Left renal pelvis (tissue), 4 donors: ENCODE measurements at regions not wholly inside any gene's neighbourhood (a gene's known extent, or its start where the extent isn't known, plus 50 kb on each side); places are given as distances from the start of the nearest gene placed in this dataset.
"Not testable (repeated sequence)": the region's sequence is repeated elsewhere in the genome, so short reads cannot be mapped to it uniquely, and the experiment has no call there.

Experiments used
- DNase-seq, 4 donors: peaks; one replicate each; pipeline ENCODE4 v3.0.0-alpha.2; 2013; ENCODE audit warnings: low read depth in 4 of 4, low spot score in 3 of 4

- not testable (repeated sequence) for DNase-seq
These were observed 320.7 kb downstream of the KLF13 start for GRCh38 chr15:31647337-31647826.

DNA sequence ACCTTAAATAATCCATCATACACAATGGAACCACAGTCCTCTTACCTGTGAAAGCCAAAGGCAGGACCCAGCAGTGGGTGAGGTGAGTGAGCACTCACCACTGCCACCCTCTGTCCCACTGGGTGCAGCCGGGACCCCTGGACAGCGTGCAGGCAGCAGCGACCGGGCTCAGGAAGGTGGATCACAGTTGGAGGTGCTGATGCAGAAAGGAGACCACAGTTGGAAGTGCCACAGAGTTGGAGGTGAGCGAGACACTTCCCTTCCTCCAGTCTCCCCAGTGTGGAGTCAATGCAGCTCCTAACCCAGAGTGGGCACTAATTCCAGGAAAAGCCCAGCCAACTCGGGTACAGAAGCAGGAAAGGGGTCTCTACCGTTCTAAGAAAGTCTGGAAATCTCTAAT, 323.0 kb downstream of the KLF13 start:
- DNase-seq = not testable (repeated sequence)

DNA sequence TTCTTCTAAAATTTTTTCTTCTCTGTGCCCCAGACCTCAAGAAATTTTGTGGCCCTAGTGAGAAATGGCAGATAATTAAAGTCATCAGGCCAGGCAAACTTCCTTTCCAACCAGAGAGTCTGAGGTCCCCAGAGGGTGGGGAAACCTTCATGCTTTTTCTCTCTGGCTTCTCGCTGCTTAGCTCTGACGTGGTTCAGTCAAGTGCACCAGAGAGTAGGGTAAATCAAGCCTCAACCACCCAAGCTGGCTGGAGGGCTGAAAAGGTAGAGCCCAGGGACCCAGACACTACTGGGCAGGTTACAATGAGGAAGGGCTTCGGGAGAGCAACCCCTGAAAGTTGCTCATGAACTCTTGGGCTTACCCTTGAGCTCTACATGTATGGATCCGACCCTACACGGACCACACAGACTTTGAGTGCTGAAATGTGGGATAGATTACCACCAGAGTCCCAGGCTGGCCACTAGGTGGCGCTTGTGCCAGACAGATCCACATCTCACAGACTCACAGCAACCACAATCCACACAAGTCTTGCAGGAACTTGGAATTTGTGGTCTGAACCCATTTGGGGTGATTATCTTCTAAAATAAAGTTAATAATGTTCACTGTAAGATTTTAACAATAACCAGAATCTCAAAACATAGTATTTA, 323.5 kb downstream of the KLF13 start:
- not testable (repeated sequence) for DNase-seq

DNA sequence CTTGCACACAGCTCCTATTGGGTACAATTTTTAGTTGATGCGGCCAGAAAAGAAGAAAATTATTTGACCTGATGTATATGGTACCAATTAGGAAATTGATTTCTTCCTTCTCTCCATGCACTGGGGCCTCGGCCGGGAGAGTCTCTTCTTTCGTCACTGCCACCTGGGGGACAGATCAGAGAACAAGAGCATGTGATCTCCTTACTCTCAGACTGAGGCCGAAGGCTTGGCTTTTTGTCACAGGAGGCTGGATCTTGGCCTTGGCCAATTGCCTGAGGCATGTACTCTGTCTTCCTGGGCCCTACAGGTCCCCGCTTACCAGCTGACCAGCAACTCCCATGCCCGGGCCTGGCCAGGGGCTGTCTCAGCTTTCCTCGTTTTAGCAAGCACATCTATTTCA, 330.3 kb downstream of the KLF13 start:
- not testable (repeated sequence) for DNase-seq

GRCh38 chr15:31660816-31661215, 334.2 kb downstream of the KLF13 start:
- no peak for DNase-seq

DNA sequence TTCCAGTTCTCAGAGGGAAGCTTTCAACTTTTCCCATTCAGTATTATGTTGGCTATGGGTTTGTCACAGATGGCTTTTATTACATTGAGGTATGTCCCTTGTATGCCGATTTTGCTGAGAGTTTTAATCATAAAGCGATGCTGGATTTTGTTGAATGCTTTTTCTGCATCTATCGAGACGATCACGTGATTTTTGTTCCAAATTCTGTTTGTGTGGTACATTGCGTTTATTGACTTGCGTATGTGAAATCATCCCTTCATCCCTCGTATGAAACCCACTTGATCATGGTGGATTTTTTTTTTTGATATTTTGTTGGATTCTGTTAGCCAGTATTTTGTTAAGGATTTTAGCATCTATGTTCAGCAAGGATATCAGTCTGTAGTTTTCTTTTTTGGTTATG, 339.1 kb downstream of the KLF13 start:
- DNase-seq = not testable (repeated sequence)

DNA sequence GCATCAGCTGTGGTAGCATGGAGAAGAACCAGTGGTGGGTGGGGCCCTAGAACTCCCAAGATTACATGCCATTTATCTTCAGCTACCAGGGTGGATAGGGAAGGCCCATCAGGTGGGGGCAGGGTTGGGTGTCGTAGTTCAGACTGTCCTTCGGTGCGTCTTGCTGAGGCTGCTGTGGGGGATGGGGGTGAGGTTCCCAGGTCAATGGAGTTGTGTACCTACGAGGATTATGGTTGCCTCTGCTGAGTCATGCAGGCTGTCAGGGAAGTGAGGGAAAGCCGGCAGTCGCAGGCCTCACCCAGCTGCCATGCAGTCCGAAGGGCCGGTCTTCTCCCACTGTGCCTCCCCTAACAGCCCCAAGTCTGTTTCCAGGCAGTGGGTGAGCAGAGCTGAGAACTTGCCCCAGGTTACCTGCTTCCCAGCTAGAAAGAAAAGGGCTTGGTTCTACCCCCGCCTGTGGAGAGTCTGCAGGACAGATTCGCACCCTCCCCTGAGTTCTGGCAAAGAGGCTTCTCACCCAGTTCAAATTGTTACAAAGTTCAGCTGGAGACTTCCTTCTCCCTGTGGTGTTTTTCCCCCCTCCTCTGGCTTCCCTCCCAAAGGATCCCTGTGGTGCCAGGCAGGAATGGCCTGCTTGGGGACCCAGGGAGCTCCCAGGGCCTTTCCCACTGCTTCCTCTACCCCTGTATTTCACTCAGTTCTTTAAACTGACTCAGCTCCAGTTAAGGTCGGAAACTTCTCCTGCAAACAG, 342.7 kb downstream of the KLF13 start:
- not testable (repeated sequence) for DNase-seq

GRCh38 chr15:31673263-31673662, 346.6 kb downstream of the KLF13 start:
- DNase-seq = not testable (repeated sequence)

- DNase-seq = not testable (repeated sequence)
These were observed 348.6 kb upstream of the CHRNA7 start for GRCh38 chr15:31681529-31682259.

- DNase-seq = not testable (repeated sequence)
These were observed 343.2 kb upstream of the CHRNA7 start for GRCh38 chr15:31687088-31687487.

DNA sequence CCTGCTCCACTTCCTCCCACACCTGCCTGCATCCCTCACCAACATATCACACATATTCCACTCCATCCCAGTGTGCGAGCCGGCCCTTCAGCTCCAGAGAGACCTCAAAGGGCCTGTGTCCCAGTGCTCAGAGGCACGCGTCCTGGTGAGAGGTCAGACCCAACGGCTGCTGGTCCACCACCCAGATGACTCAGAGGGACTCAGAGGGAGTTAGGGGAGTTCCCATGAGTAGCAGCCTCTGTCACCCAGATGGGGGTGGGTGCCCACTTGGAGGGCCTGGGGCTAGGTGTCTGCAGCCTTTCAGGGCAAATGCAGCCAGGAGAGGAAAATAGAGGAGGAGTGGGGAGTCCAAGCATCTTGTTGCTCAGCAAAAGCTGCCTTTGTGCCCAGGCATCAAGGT, 333.8 kb upstream of the CHRNA7 start:
- DNase-seq = not testable (repeated sequence)

GRCh38 chr15:31705076-31705678, 325.1 kb upstream of the CHRNA7 start:
- not testable (repeated sequence) for DNase-seq

DNA sequence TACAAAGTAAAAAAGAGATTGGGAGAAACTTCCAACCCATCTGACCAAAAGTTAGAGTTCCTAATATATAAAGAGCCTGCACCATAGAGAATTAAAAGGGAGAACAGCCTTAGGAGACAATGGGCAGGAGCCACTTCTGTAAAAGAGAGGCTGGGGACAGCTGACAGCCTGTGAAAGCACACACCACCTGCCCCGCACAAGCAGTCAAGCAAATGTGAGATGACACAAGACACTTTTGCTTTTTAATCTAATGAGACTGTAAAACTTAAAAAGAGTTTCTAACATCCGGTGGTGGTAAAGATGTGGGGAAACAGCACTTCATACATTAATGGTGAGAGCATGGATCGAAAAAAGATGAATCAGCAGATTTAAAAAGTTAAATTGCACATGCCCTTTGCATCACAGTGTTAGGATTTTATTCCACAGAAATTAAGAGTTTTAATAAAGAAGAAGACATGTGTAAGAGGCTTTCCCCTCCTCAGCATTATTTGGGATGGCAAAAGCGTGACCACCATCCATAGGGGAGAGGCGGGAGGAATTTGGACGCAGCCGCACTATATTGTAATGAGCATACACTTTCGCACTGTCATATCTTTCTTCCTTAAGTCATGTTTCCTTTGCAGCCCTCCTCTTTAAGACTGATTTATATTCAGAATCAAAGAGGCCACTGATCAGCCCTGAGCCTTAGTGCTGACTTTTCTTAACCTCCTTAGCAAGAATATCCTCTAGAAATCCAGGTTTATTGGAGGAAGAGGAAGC, 322.2 kb upstream of the CHRNA7 start:
- not testable (repeated sequence) for DNase-seq

DNA sequence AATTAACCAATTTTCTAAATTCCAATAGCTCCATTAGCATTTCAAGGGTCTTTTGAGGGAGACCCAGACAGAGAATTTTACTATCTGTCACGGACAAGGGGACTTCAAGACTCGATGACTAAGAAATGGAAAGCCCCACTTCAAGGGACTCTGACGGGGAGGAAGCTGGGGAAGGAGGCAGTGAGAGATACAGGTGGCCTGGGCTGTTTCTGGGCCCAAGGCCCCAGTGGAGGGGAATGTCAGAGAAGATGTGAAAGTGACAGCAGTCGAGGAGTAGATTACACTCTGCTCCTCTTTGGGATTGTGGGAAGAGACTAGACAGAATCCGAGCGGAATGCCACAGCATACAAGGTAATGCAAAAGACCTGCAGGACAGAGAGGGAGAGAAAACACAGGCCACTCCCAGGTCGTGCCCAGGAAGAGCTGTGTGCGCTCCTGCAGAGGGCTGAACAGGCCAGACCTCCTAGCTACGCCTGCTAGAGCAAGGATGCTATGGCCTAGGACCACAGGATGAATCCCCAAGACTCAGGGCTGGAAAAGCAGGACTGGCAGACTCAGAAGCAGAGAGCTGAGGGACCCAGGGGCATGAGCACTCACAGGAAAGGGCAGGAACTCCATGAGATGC, 321.5 kb upstream of the CHRNA7 start:
- not testable (repeated sequence) for DNase-seq

- DNase-seq = not testable (repeated sequence)
These were observed 320.8 kb upstream of the CHRNA7 start for GRCh38 chr15:31709479-31709878.

- not testable (repeated sequence) for DNase-seq
These were observed 319.5 kb upstream of the CHRNA7 start for GRCh38 chr15:31710806-31711205.

DNA sequence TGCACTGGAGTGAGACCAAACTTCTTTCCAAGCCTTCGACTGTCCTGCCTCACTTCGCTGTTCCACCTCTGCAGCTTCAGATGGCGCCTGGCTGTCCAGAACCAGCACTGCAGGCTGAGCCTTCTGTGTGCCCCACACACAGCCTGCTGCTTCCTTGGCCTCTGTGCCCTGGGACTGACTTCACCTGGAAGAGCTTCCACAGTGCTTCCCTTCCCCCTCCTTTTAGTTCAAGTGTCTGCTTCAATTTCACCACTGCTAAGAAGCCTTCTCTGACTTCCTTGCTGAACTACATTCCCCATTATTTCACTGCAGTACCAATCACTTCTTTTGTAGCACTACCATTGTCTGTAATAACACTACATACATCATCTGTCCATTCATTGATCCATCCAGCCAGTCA, 315.1 kb upstream of the CHRNA7 start:
- DNase-seq = not testable (repeated sequence)

DNA sequence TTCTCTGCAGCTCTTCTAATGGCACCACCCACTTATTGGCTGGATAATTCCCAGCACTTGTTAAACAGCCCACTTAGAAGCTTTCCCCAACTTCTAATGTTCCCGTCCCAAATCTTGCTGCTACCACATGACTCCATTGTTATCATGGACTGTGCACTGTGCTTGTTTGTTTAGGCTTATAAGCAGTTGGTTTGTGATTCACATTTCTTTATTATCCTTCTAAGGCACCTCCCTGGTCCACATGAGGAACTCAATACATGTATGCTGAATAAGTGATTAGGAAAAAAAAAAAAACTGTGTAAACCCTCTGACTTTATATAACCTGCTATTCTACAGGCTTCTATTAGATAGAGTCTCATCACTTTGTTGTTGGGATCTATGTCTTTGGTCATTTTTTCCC, 311.7 kb upstream of the CHRNA7 start:
- not testable (repeated sequence) for DNase-seq

DNA sequence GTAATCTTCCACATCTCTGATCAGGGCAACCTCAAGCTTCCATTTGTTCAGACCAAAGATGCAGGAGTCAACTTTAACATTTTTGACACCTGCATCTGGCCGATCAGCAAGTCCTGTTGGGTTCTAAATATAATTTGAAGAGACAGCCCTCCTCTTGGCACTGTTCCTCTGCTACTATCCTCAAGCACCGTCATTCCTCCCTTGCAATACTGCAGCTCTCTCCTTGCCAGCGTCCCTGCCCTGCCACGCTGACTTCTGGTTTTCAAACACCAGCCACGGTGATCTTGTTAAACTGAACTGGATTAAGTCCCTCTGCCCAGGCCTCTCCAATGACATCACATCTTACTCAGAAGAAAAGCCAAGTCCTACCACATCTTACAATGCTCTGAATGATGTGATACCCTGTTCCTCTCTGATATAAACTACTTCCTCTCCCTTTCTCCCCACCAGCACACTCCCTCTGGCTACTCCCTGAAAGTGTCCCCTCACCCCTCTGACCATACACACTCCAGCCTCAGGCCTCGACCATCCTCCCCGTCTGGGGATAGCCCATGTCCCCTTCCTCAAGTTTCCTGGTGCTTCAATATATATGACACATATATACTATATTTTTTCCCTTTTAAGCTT, 310.8 kb upstream of the CHRNA7 start:
- DNase-seq = not testable (repeated sequence)
